ENCODE measurements at regions not wholly inside any gene's neighbourhood (a gene's known extent, or its start where the extent isn't known, plus 50 kb on each side); places are given as distances from the start of the nearest gene placed in this dataset.
"Not testable (repeated sequence)": the region's sequence is repeated elsewhere in the genome, so short reads cannot be mapped to it uniquely, and the experiment has no call there.

DNA sequence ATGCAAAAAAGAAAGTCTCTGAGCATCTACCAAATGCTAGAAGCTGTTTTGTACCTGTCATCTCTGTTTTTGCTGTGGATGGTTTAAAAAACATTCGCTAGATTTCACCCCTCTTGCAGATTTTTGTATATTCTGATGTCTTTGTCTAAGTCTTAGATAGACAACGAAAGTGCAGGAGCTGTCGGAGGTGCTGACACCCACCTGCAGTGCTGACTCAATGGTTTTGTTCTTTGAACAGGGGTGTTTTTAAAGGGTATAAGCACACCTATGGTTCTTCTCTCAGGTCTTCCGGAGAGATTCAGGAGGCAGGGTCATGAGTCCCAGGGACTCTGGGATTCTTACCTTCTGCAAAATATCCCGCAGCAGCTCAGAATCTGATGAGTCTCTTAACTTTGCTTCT lies 231.7 kb upstream of the FRG2C start:
- not testable (repeated sequence) for TF ChIP-seq POLR2A, POLR2AphosphoS5, EP300 (IDR thresholded peaks at IDR 0.05)
- TF ChIP-seq, protein P1, sequence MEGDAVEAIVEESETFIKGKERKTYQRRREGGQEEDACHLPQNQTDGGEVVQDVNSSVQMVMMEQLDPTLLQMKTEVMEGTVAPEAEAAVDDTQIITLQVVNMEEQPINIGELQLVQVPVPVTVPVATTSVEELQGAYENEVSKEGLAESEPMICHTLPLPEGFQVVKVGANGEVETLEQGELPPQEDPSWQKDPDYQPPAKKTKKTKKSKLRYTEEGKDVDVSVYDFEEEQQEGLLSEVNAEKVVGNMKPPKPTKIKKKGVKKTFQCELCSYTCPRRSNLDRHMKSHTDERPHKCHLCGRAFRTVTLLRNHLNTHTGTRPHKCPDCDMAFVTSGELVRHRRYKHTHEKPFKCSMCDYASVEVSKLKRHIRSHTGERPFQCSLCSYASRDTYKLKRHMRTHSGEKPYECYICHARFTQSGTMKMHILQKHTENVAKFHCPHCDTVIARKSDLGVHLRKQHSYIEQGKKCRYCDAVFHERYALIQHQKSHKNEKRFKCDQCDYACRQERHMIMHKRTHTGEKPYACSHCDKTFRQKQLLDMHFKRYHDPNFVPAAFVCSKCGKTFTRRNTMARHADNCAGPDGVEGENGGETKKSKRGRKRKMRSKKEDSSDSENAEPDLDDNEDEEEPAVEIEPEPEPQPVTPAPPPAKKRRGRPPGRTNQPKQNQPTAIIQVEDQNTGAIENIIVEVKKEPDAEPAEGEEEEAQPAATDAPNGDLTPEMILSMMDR (IDR thresholded peaks at IDR 0.05) = not testable (repeated sequence)

Data from suprapubic skin (tissue), 4 donors.